ENCODE measurements at regions not wholly inside any gene's neighbourhood (a gene's known extent, or its start where the extent isn't known, plus 50 kb on each side); places are given as distances from the start of the nearest gene placed in this dataset.

- TF ChIP-seq BCL11A (IDR thresholded peaks at IDR 0.05; ENCODE audit: low read depth in 2 of 2, low read length in 2 of 2) (no peak), CTCF (IDR thresholded peaks at IDR 0.05; ENCODE audit: control extremely low read depth in 1 of 3, insufficient read depth in 1 of 3, low read depth in 1 of 3, low read length in 3 of 3) (no peak), BRCA1 (IDR thresholded peaks at IDR 0.05; ENCODE audit: low read depth, low read length) (no peak), POLR2A (IDR thresholded peaks at IDR 0.05; ENCODE audit: control extremely low read depth in 1 of 2, low read depth in 2 of 2, low read length in 2 of 2) (no peak), EZH2 (IDR thresholded peaks at IDR 0.05; ENCODE audit: low read depth, low read length, severe bottlenecking) (no peak), NRF1 (IDR thresholded peaks at IDR 0.05; ENCODE audit: low read depth, low read length) (no peak), SAP30 (IDR thresholded peaks at IDR 0.05; ENCODE audit: insufficient read depth, insufficient replicate concordance, low read length) (no peak), PHF8 (conservative IDR thresholded peaks at IDR 0.05; ENCODE audit: low read depth, low read length) (no peak), TAF1 (IDR thresholded peaks at IDR 0.05; ENCODE audit: low read depth, low read length) (no peak), ZNF274 (IDR thresholded peaks at IDR 0.05; ENCODE audit: borderline replicate concordance, extremely low read depth, low read length) (no peak)
- TF ChIP-seq, protein P1, sequence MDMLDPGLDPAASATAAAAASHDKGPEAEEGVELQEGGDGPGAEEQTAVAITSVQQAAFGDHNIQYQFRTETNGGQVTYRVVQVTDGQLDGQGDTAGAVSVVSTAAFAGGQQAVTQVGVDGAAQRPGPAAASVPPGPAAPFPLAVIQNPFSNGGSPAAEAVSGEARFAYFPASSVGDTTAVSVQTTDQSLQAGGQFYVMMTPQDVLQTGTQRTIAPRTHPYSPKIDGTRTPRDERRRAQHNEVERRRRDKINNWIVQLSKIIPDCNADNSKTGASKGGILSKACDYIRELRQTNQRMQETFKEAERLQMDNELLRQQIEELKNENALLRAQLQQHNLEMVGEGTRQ (IDR thresholded peaks at IDR 0.05; ENCODE audit: low read length) = no peak
- TF ChIP-seq, protein P2, sequence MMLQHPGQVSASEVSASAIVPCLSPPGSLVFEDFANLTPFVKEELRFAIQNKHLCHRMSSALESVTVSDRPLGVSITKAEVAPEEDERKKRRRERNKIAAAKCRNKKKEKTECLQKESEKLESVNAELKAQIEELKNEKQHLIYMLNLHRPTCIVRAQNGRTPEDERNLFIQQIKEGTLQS (IDR thresholded peaks at IDR 0.05; ENCODE audit: insufficient read depth, low read depth, low read length) = no peak
Measured at GRCh38 chrX:144265641-144266040, 381.8 kb downstream of the UBE2NL start.

Data from H1 (cell line).